ENCODE measurements at regions not wholly inside any gene's neighbourhood (a gene's known extent, or its start where the extent isn't known, plus 50 kb on each side); places are given as distances from the start of the nearest gene placed in this dataset.

DNA sequence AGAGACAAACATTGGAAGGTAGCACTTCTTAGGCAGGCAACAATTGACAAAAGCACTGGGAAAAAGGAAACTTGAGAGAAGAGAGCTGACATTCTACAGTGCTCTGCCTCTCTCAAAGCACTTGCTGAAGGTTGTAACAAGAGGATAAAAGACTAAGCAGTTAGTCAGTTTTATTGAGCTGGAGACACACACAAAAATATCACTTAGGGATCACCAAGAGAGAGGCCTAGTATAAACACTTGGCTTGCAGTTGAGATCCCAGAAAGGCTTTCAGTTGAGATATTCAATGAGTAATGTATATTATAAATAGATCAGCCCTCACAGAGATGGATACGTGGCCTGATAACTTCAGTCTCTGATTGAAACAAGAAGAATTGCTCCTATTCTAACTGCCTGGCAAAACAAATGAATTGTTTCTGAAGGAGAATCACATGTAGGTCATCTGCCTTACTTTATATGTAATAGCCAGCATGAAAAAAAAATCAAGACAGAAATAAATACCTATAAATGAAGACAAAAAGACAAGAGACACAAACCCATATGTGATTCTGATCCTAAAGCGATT is 747.2 kb upstream of the MAN1A1 start:
- no peak overlapping the region for H3K9ac ChIP-seq
- in situ Hi-C loops (cut with MboI) = no loop called here
- H3K27ac ChIP-seq = no peak overlapping the region
- TF ChIP-seq EZH2phosphoT487 (IDR thresholded peaks at IDR 0.05; ENCODE audit: insufficient read depth, low read depth) (no peak), EZH2 (IDR thresholded peaks at IDR 0.05; ENCODE audit: insufficient read depth, poor library complexity, severe bottlenecking) (no peak)
- H3F3A ChIP-seq (ENCODE audit: insufficient read depth) = no peaks in the 10 kb centered on the region
- H4K20me1 ChIP-seq (ENCODE audit: insufficient read depth) = no peaks in the 10 kb centered on the region
- WGBS, 2 experiments (ENCODE audit: low coverage in 1 of 2, low lambda C conversion rate in 2 of 2, missing lambda C conversion rate in 2 of 2) = 26 to 34% methylated on average over 2 of the region's 2 CpGs
- H3K4me1 ChIP-seq (ENCODE audit: insufficient read depth) = no peaks in the 10 kb centered on the region
- no peaks in the 10 kb centered on the region for H3K9me2 ChIP-seq (ENCODE audit: insufficient read depth)
- no peak for DNase-seq
- no peak overlapping the region for H3K4me2 ChIP-seq (ENCODE audit: unreplicated experiment)
- H3K9me3 ChIP-seq (ENCODE audit: low read depth) = no peaks in the 10 kb centered on the region
- H2AFZ ChIP-seq = no peak overlapping the region
- no peaks in the 10 kb centered on the region for H3K36me3 ChIP-seq (ENCODE audit: low read depth)
- H3K79me2 ChIP-seq (ENCODE audit: insufficient read depth) = no peaks in the 10 kb centered on the region
- H3K27me3 ChIP-seq (replicated peaks; ENCODE audit: insufficient read depth) = no peaks in the 10 kb centered on the region
- H3K4me3 ChIP-seq = no peak overlapping the region

DNA sequence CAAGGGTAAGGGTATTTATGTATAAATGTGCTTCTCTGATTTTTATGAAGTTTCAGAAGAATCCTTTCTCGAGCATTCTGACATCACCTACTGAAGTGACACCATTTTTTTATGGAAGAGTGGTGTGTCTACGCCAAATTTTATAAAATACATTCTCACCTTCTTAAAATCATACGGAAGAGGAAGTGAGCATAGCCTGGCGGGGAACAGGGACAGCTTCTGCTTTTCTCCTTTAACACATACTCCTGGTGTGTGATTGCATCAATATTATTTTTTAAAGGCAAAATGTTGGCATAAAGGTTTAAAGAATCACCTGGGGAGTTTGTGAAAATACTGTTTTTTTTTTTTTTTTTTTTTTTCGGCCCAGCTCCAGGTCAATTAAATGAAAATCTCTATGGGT is 733.6 kb upstream of the MAN1A1 start:
- H3F3A ChIP-seq (ENCODE audit: insufficient read depth) = no peaks in the 10 kb centered on the region
- H3K4me3 ChIP-seq = no peak overlapping the region
- no peaks in the 10 kb centered on the region for H3K27me3 ChIP-seq (replicated peaks; ENCODE audit: insufficient read depth)
- no peak for DNase-seq
- no peaks in the 10 kb centered on the region for H4K20me1 ChIP-seq (ENCODE audit: insufficient read depth)
- no peak overlapping the region for H3K27ac ChIP-seq
- no peaks in the 10 kb centered on the region for H3K9me3 ChIP-seq (ENCODE audit: low read depth)
- H3K36me3 ChIP-seq (ENCODE audit: low read depth) = no peaks in the 10 kb centered on the region
- 45 to 47% methylated on average over 5 of the region's 5 CpGs for WGBS, 2 experiments (ENCODE audit: low coverage in 1 of 2, low lambda C conversion rate in 2 of 2, missing lambda C conversion rate in 2 of 2)
- in situ Hi-C loops (cut with MboI) = no loop called here
- H3K4me2 ChIP-seq (ENCODE audit: unreplicated experiment) = no peak overlapping the region
- H3K9me2 ChIP-seq (ENCODE audit: insufficient read depth) = no peaks in the 10 kb centered on the region
- no peaks in the 10 kb centered on the region for H3K4me1 ChIP-seq (ENCODE audit: insufficient read depth)
- H3K9ac ChIP-seq = no peak overlapping the region
- no peaks in the 10 kb centered on the region for H3K79me2 ChIP-seq (ENCODE audit: insufficient read depth)
- H2AFZ ChIP-seq = no peak overlapping the region
- TF ChIP-seq EZH2phosphoT487 (IDR thresholded peaks at IDR 0.05; ENCODE audit: insufficient read depth, low read depth) (no peak), EZH2 (IDR thresholded peaks at IDR 0.05; ENCODE audit: insufficient read depth, poor library complexity, severe bottlenecking) (no peak)

DNA sequence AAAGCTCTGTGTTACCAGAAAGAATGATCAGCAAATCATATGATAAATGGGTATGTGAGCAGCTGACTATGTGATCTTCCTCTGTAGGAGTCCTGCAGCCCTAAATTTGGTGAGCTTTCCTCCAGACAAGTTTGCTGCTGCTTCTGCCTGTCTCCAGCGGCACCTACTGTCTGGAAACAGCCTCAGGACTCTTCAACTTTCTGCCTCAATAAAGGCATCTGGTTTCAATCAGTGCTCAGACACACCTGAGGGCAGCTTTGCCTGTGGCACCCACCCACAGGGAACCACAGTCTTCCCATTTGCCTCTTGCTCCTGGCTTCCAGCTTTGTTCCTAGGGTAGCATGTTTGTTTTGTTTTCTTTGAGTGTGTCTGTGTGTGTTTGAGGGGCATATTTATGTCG is 727.9 kb upstream of the MAN1A1 start:
- no peaks in the 10 kb centered on the region for H4K20me1 ChIP-seq (ENCODE audit: insufficient read depth)
- no peaks in the 10 kb centered on the region for H3F3A ChIP-seq (ENCODE audit: insufficient read depth)
- H3K4me1 ChIP-seq (ENCODE audit: insufficient read depth) = no peaks in the 10 kb centered on the region
- no peaks in the 10 kb centered on the region for H3K9me3 ChIP-seq (ENCODE audit: low read depth)
- no peak overlapping the region for H2AFZ ChIP-seq
- no peaks in the 10 kb centered on the region for H3K27me3 ChIP-seq (replicated peaks; ENCODE audit: insufficient read depth)
- 47 to 52% methylated on average over 2 of the region's 2 CpGs for WGBS, 2 experiments (ENCODE audit: low coverage in 1 of 2, low lambda C conversion rate in 2 of 2, missing lambda C conversion rate in 2 of 2)
- no peak overlapping the region for H3K27ac ChIP-seq
- no peaks in the 10 kb centered on the region for H3K36me3 ChIP-seq (ENCODE audit: low read depth)
- no peak overlapping the region for H3K4me3 ChIP-seq
- no peak overlapping the region for H3K9ac ChIP-seq
- H3K79me2 ChIP-seq (ENCODE audit: insufficient read depth) = no peaks in the 10 kb centered on the region
- H3K9me2 ChIP-seq (ENCODE audit: insufficient read depth) = no peaks in the 10 kb centered on the region
- in situ Hi-C loops (cut with MboI) = no loop called here
- H3K4me2 ChIP-seq (ENCODE audit: unreplicated experiment) = no peak overlapping the region
- DNase-seq = peak; percentile 20
- TF ChIP-seq EZH2 (IDR thresholded peaks at IDR 0.05; ENCODE audit: insufficient read depth, poor library complexity, severe bottlenecking) (no peak), EZH2phosphoT487 (IDR thresholded peaks at IDR 0.05; ENCODE audit: insufficient read depth, low read depth) (no peak)

DNA sequence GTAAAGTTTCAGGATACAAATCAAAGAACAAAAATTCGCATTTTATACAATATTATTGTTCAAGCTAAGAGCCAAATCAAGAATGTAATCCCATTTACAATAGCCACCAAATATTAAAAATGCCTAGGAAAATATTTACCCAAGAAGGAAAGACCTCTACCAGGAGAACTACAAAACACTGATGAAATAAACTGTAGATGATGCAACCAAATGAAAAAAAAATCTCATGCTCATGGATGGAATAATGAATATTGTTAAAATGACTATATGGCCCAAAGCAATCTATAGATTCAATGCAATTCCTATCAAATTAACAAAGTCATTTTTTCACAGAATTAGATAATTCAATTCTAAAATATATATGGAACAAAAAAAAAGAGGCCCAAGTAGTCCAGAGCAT is 708.8 kb upstream of the MAN1A1 start:
- no peaks in the 10 kb centered on the region for H3K4me1 ChIP-seq (ENCODE audit: insufficient read depth)
- no peaks in the 10 kb centered on the region for H4K20me1 ChIP-seq (ENCODE audit: insufficient read depth)
- H3K9ac ChIP-seq = no peak overlapping the region
- TF ChIP-seq EZH2phosphoT487 (IDR thresholded peaks at IDR 0.05; ENCODE audit: insufficient read depth, low read depth) (no peak), EZH2 (IDR thresholded peaks at IDR 0.05; ENCODE audit: insufficient read depth, poor library complexity, severe bottlenecking) (no peak)
- H3K9me3 ChIP-seq (ENCODE audit: low read depth) = no peaks in the 10 kb centered on the region
- no peaks in the 10 kb centered on the region for H3K27me3 ChIP-seq (replicated peaks; ENCODE audit: insufficient read depth)
- H3K36me3 ChIP-seq (ENCODE audit: low read depth) = no peaks in the 10 kb centered on the region
- WGBS, 2 experiments (ENCODE audit: low coverage in 1 of 2, low lambda C conversion rate in 2 of 2, missing lambda C conversion rate in 2 of 2) = 2 to 10% methylated on average over 1 of the region's 1 CpG
- H3F3A ChIP-seq (ENCODE audit: insufficient read depth) = no peaks in the 10 kb centered on the region
- H3K27ac ChIP-seq = no peak overlapping the region
- no peak overlapping the region for H3K4me3 ChIP-seq
- no peak overlapping the region for H2AFZ ChIP-seq
- no peak overlapping the region for H3K4me2 ChIP-seq (ENCODE audit: unreplicated experiment)
- DNase-seq = no peak
- in situ Hi-C loops (cut with MboI) = no loop called here
- H3K9me2 ChIP-seq (ENCODE audit: insufficient read depth) = no peaks in the 10 kb centered on the region
- H3K79me2 ChIP-seq (ENCODE audit: insufficient read depth) = no peaks in the 10 kb centered on the region

DNA sequence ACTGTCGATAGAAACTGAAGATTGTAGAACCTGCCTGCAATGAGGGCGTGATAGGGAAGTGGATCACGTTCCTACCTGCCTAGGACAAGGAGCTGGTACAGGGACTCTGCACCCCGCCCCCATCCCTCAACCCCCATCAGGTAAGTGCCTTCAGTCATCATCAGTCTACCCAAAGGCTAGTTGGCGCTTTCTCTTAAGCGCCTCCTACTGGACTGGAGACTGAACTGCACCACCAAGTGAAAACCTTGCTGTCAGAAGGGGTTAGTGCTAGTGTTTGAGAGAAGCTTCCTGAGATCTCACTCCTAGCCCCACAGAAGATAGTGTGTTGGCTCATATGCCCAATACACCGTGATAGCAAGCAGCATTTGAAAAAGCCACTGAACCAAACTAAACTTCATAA is 706.5 kb upstream of the MAN1A1 start:
- Histone ChIP-seq H3F3A (ENCODE audit: insufficient read depth) (no peaks in the 10 kb centered on the region), H3K4me1 (ENCODE audit: insufficient read depth) (no peaks in the 10 kb centered on the region), H3K4me2 (ENCODE audit: unreplicated experiment) (no peak overlapping the region), H3K4me3 (no peak overlapping the region), H3K9me3 (ENCODE audit: low read depth) (no peaks in the 10 kb centered on the region), H3K79me2 (ENCODE audit: insufficient read depth) (no peaks in the 10 kb centered on the region), H3K9me2 (ENCODE audit: insufficient read depth) (no peaks in the 10 kb centered on the region), H3K9ac (no peak overlapping the region), H4K20me1 (ENCODE audit: insufficient read depth) (no peaks in the 10 kb centered on the region), H3K36me3 (ENCODE audit: low read depth) (no peaks in the 10 kb centered on the region), H3K27me3 (replicated peaks; ENCODE audit: insufficient read depth) (no peaks in the 10 kb centered on the region), H2AFZ (no peak overlapping the region), H3K27ac (no peak overlapping the region)
- in situ Hi-C loops (cut with MboI) = no loop called here
- no peak for TF ChIP-seq EZH2phosphoT487 (IDR thresholded peaks at IDR 0.05; ENCODE audit: insufficient read depth, low read depth)
- TF ChIP-seq EZH2 (IDR thresholded peaks at IDR 0.05; ENCODE audit: insufficient read depth, poor library complexity, severe bottlenecking) = no peak
- WGBS, 2 experiments (ENCODE audit: low coverage in 1 of 2, low lambda C conversion rate in 2 of 2, missing lambda C conversion rate in 2 of 2) = 40 to 43% methylated on average over 7 of the region's 7 CpGs
- DNase-seq = no peak
